Fibroblast of peridontal ligament (primary cell): ENCODE measurements at regions not wholly inside any gene's neighbourhood (a gene's known extent, or its start where the extent isn't known, plus 50 kb on each side); places are given as distances from the start of the nearest gene placed in this dataset.
"Not testable (repeated sequence)": the region's sequence is repeated elsewhere in the genome, so short reads cannot be mapped to it uniquely, and the experiment has no call there.

ENCODE experiments used
- DNase-seq: peaks from one replicate; pipeline ENCODE4 v3.0.0-alpha.2; 2010; ENCODE audit errors: extremely low read depth

DNA sequence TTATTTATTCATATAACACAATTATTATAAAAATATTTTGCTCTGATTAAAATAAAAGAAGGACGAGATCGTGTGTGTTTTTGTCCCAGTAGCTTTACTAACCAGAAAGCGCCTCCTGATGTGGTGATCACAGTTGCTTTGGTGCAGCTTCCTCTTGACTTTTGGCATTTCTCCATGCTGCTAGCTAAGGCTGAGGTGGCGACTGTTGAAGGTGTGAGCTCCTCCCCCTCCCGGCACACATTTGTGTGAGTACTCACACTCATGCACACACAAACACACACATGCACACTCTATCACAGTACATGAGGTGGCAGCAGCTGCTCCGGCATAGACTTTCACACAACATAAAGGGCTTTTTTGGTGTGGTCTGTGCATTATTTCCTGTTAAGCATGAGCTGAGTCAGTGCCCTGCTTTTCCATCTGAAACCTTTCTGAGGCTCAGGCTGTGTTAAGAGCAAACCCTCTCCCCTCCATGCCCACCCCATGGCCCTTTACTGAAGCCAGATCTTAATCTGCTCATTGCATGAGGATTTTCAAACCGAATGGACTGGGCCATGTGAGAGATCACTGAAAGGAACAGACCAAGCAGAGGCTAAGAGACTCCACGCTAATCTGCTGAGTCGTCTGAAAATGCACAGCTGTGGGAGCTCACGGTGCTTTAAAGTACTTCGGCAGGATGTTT lies 53.3 kb downstream of the FOXD4L1 start:
- DNase-seq = not testable (repeated sequence)

DNA sequence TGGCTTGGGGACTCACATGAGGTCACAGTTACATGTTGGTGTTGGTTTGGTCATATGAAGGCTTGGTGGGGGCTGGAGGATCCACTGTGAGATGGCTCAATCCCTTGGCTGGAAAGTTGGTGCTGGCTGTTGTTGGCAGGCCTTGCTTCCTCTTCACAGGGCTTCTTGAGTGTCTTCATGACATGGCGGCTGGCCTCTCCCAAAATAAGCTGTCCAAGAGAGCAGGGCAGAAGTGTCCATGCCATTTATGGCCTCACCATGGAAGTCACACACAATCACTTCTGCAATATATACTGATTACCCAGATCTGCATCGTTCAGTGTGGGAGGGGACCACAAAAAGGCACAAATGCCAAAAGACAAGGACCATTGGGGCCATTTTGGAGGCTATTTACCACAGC lies 61.4 kb downstream of the FOXD4L1 start:
- not testable (repeated sequence) for DNase-seq

DNA sequence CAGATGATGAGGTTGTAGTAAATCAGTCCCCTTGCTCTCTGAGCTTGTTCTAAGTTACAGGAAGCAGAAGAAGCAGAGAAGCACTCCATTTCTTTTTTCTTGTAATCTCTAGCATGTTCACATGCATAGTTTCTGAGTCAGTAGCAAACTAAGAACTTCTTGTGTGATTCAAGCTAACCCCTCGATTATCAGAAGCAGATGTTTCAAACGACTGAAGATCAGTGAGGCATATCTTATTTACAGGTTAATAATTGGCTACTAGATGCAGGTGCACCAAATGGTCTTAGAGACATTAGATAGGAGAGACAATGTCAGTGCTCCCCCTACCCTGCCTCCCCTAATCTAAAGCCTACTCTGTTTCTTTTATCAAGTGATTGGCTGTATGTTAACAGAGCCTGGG lies 64.2 kb downstream of the FOXD4L1 start:
- not testable (repeated sequence) for DNase-seq

DNA sequence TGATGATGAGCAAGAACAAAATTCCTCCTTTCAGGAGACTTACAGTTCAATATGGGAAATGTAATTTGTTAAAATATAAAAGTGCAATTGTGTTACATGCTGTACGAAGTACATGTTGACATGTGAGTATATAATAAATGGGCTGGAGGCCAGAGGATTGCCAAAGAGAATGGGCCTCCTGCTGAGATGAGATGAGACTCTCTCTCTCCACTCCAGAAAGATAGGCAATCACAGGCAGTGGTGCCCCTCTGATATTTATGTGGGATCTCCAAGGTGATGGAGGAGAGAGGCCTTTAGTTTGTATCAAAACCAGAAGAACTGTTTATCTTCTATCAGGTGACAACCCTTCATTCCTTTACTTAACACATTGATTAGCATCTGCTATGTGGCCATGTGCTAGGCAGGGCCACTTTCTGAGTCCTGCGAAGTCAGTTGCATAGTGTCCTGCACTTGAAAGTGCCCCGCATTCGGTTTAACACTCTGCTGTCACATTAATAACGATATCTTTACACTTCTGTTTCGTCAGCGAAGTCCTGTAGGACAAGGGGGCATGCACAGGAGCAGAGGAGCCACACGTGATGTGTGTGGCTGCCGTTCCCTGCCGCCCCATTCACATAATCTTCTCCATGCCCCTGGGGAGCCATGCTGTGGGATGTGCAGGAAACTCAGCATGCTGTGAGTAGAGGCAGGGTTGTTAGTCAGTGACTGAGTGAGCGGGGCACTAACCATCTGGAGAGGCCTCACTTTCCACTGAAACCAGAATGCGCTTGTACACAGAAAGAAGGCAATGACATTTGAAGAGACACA lies 60.2 kb upstream of the RABL2A start:
- not testable (repeated sequence) for DNase-seq

DNA sequence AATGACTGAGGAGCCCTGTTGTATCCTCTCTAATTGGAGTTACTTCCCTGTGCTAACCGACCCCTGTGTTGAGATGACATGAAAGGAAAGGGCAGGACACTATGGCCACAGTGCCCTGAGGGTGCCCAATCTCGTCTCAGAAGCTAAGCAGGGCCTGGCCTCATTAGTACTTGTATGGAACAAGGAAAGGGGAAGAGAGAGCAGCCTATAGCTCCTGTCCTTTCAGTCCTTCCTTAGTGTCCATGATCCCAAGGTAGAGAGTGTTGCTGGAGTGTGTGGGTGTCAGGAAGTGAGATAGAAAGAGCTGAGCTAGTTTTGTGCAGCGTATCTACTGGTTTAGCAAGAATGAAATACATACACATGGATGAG lies 59.6 kb upstream of the RABL2A start:
- DNase-seq = not testable (repeated sequence)

DNA sequence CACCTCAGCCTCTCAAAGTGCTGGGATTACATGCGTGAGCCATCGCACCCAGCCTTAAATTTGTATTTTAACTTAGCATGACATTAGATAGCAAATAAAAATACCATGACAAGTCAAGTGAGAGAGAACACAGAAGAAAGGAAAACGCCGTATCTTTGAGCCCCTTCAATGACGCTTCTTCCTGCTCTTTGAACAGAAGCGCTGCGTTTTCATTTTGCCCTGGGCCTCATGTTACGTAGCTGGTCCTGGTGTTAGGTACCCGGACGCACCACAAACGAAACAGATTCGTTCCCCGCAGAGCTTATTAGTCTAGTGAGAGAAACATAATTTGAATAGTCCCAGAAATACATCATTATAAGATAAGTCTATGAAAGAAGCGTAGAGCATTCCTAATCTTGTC lies 58.8 kb upstream of the RABL2A start:
- not testable (repeated sequence) for DNase-seq

DNA sequence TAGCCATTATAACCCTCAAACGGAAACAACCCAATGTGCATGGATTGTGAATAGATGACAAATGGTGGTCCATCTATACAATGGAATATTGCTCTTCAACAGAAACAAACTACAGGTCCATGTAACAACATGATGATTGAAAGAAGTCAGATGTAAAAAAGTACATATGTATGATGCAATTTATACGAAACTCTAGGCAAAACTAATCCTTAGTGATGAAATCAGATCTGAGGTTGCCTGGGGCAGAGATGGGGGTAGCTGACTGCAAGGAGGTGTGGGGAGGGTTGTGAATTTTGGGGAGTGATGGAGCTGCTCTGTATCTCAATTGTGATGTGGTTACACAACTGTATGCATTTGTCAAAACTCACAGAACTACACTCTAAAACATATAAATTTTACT lies 57.0 kb upstream of the RABL2A start:
- DNase-seq = peak; percentile 26

DNA sequence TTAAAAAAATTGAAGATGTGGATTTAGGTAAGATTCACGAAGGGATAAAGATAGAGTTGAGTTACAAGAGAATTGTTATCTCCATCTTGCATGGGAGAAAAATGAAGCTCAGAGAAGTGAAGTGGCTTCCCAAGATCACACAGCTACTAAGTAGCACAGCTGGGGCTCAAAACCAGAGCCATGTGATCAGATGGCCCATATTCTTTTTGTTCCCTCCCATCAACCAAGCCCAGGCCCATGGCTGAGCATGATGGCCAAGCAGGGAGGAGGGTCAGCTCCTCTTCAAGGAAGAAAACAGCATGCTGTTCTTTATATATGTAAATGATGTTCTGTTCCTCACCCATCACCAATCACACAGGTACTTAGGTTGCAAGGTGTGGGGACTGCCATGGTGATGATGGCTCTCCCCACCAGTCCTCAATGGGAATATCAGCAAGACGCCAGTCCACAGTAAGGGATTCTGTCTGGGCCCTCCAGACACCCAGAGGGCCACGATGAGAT lies 56.5 kb upstream of the RABL2A start:
- DNase-seq = not testable (repeated sequence)

DNA sequence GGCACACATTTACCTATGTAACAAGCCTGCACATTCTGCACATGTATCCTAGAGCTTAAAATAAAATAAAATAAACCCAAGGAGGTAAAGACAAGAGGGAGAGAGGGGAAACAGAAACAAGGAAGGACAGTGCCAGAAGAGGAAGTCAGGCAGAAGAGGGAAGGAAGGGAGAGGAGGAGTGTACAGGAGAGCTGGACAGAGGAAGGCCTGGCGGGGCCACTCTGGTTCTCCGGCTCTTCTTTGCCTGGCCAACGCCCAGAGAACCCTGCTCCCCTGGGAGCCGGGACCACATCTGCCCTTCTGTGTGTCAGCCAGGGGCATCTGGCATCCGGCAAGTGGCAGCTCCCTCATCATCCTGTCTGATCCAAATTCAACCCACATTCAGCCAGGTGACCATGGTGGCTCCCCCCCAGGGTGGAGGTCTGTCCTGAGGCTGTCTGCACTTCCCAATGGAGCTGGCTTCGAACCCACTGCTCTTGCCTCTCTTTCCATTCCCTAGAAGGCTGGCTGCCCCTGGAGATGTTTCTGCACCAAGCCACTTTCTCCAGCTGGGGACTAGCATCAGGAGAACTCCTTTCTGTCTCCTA lies 55.5 kb upstream of the RABL2A start:
- not testable (repeated sequence) for DNase-seq

DNA sequence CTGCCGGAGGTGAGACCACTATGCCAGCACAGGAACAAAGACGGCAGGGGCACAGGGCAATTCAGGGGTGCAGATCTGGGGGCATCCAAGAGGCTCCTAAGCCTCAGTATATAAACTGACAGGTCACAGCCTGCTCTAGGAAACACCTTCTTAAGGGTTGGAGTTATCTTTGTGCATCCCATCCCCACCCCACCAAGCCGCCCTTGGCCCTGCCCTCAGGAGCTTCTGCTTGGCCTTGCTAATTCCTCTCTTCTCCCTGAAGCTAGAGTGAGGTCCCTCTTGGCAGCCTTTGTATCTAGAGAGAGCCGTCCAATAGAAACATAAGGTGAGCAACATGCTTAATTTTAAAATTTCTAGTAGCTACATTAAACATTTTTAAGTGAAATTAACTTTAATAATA lies 51.3 kb upstream of the RABL2A start:
- not testable (repeated sequence) for DNase-seq

DNA sequence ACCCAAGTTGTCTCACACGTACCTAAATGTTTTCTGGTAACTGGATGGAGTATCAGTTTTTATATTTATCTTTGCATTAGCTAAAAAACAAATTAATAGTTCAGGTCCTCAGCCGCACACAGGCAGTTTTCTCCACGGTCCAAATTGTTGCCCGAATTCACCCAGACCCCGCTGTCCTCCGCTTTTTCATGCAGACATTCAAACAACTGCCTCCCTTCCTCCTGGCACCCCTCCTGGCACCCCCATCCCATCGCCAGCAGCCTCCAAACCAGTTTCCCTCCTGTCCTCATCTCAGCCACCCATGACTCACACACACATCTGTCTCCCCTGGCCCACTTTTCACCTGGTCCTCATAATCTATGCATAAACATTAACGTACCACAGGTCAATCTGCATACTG lies 50.7 kb upstream of the RABL2A start:
- DNase-seq = not testable (repeated sequence)
